Trophoblast cell (in vitro differentiated cells and primary cell): ENCODE measurements at regions not wholly inside any gene's neighbourhood (a gene's known extent, or its start where the extent isn't known, plus 50 kb on each side); places are given as distances from the start of the nearest gene placed in this dataset.

ENCODE experiments used
- DNase-seq, 2 donors: peaks; one replicate each; pipeline ENCODE4 v3.0.0-alpha.2; 2016
- H2AFZ ChIP-seq: 2 replicates; pipeline ENCODE4 v1.6.1; 2013; ENCODE audit warnings: low read length, moderate library complexity, mild to moderate bottlenecking; ENCODE audit not compliant: insufficient read depth, poor library complexity
- H2AK5ac ChIP-seq: 2 replicates; pipeline ENCODE4 v1.6.1; 2013; ENCODE audit warnings: mild to moderate bottlenecking, low read length
- H2BK120ac ChIP-seq: 2 replicates; pipeline ENCODE4 v1.6.1; 2013; ENCODE audit warnings: low read length, mild to moderate bottlenecking, moderate library complexity; ENCODE audit not compliant: insufficient read depth, poor library complexity
- H2BK12ac ChIP-seq: 2 replicates; pipeline ENCODE4 v1.6.1; 2013; ENCODE audit warnings: mild to moderate bottlenecking, low read length, moderate library complexity
- H2BK5ac ChIP-seq: 2 replicates; pipeline ENCODE4 v1.6.1; 2013; ENCODE audit warnings: low read length, low read depth, moderate library complexity, mild to moderate bottlenecking; ENCODE audit not compliant: poor library complexity
- H3K14ac ChIP-seq: 2 replicates; pipeline ENCODE4 v1.6.1; 2013; ENCODE audit warnings: mild to moderate bottlenecking, low read length
- H3K18ac ChIP-seq: 2 replicates; pipeline ENCODE4 v1.6.1; 2013; ENCODE audit warnings: mild to moderate bottlenecking, low read length
- H3K23ac ChIP-seq: 2 replicates; pipeline ENCODE4 v1.6.1; 2013; ENCODE audit warnings: low read length
- H3K27ac ChIP-seq: 2 replicates; pipeline ENCODE4 v1.5.1; 2013; ENCODE audit warnings: low read depth, mild to moderate bottlenecking, inconsistent platforms, low read length, moderate library complexity
- H3K27me3 ChIP-seq: 2 replicates; pipeline ENCODE4 v1.6.1; 2013; ENCODE audit warnings: inconsistent platforms, mild to moderate bottlenecking, low read length, moderate library complexity; ENCODE audit not compliant: insufficient read depth
- H3K36me3 ChIP-seq, 2 experiments: 1 replicate in 1 of 2; 2 replicates in 1 of 2; pipeline ENCODE4 v1.6.1; 2013; ENCODE audit warnings: low read length in 2 of 2, mild to moderate bottlenecking in 2 of 2, moderate library complexity in 1 of 2; ENCODE audit not compliant: insufficient read depth in 2 of 2, control insufficient read depth in 1 of 2
- H3K4ac ChIP-seq: 2 replicates; pipeline ENCODE4 v1.6.1; 2013; ENCODE audit warnings: low read depth, mild to moderate bottlenecking, low read length, moderate library complexity
- H3K4me1 ChIP-seq, 2 experiments: 1 replicate in 1 of 2; 2 replicates in 1 of 2; pipeline ENCODE4 v1.6.1; 2013; ENCODE audit warnings: low read length in 2 of 2, mild to moderate bottlenecking in 2 of 2, moderate library complexity in 1 of 2; ENCODE audit not compliant: insufficient read depth in 2 of 2, control insufficient read depth in 1 of 2
- H3K4me2 ChIP-seq: 2 replicates; pipeline ENCODE4 v1.6.1; 2013; ENCODE audit warnings: inconsistent platforms, mild to moderate bottlenecking, low read length, moderate library complexity
- H3K4me3 ChIP-seq: 2 replicates; pipeline ENCODE4 v1.5.1; 2013; ENCODE audit warnings: mild to moderate bottlenecking, low read depth, low read length, inconsistent platforms
- H3K79me1 ChIP-seq: one replicate; pipeline ENCODE4 v1.6.1; 2013; ENCODE audit warnings: low read length
- H3K79me2 ChIP-seq: 2 replicates; pipeline ENCODE4 v1.6.1; 2013; ENCODE audit warnings: low read length, mild to moderate bottlenecking; ENCODE audit not compliant: control insufficient read depth, insufficient read depth, poor library complexity
- H3K9ac ChIP-seq: 2 replicates; pipeline ENCODE4 v1.6.1; 2013; ENCODE audit warnings: mild to moderate bottlenecking, low read length
- H3K9me3 ChIP-seq: 2 replicates; pipeline ENCODE4 v1.6.1; 2013; ENCODE audit warnings: low read depth, mild to moderate bottlenecking, control low read depth, inconsistent platforms, low read length; ENCODE audit not compliant: insufficient read depth
- H4K12ac ChIP-seq: 2 replicates; pipeline ENCODE4 v1.6.1; 2013; ENCODE audit warnings: low read depth, mild to moderate bottlenecking, low read length, moderate library complexity
- H4K8ac ChIP-seq: 2 replicates; pipeline ENCODE4 v1.6.1; 2013; ENCODE audit warnings: low read depth, mild to moderate bottlenecking, low read length, moderate library complexity
- H4K91ac ChIP-seq: one replicate; pipeline ENCODE4 v1.6.1; 2013; ENCODE audit warnings: low read depth, mild to moderate bottlenecking, low read length, moderate library complexity
- WGBS: extraction: QIAGEN DNeasy Blood & Tissue Kit; methylation state at CpG from one replicate; pipeline ENCODE4 v1.1.7; 2013; ENCODE audit warnings: missing lambda C conversion rate; ENCODE audit not compliant: insufficient read length, insufficient coverage; ENCODE audit errors: extremely low coverage; 5-methylcytosine and 5-hydroxymethylcytosine counted together

DNA sequence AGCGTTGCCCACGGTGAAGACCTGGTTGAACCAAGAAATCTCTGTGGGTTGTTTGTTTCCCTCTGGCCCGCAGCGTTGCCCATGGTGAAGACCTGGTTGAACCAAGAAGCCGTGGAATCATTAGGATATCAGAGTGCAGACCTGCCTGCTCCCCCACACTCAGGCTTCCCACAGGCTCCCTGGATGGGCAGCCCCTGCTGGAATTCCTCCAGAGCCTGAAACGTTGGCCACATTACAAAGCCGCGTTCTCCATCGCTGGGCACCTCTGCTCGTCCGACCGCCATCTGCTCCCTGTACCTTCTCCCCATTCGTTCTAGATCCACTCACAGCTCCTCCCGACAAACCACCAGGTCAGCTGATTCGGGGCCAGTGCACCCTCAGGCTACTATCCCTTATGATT lies 266.9 kb upstream of the SHH start:
- Histone ChIP-seq H3K4ac (no peak overlapping the region), H3K79me1 (no peaks in the 10 kb centered on the region), H3K4me1 (no peaks in the 10 kb centered on the region), H3K9ac (no peak overlapping the region), H3K4me3 (no peak overlapping the region), H3K27ac (no peak overlapping the region), H3K27me3 (no peaks in the 10 kb centered on the region), H2BK5ac (no peak overlapping the region), H3K23ac (no peak overlapping the region), H2AK5ac (no peak overlapping the region), H3K14ac (no peak overlapping the region), H3K79me2 (no peaks in the 10 kb centered on the region), H3K18ac (no peak overlapping the region), H2BK12ac (no peak overlapping the region), H3K4me2 (no peak overlapping the region), H3K36me3 (no peaks in the 10 kb centered on the region), H4K8ac (no peak overlapping the region), H4K12ac (no peak overlapping the region), H4K91ac (no peak overlapping the region), H3K9me3 (peaks cover 7% of the 10 kb centered on the region), H2BK120ac (no peak overlapping the region), H2AFZ (no peak overlapping the region)
- no CpG with 5 or more reads among the region's 15 CpGs for WGBS
- no peak for DNase-seq

DNA sequence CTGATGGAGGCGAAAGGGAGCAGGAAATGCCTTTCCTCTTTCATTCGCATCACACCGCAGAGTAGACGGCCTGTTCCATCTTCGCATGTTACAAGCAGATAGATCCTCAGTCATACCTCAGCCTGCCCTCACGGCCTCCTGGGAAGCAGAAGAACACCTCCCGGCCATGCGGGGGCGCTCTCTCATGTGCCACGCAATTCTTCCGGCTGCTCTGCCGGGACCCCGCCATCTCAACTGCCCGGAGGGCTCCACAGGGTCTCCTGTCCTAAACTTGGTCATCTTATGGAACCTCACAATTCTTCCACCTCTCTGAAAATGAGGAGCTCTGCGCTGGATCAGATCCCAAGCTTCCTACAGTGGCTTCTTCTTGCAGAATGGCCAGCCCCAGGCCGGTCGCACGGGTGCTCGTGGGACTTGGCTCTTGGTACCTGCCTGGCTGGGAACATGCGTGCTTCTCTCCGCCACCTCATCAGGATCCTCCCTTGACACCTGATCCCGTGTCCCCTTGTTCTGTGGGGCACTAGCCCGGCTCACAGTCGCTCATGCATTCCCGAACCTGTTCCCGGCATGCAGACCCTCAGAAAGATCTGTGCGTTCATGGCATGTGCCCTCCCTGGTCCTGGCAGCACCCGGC lies 262.8 kb upstream of the SHH start:
- no peaks in the 10 kb centered on the region for H3K36me3 ChIP-seq
- H3K4ac ChIP-seq: no peak overlapping the region
- H2AFZ ChIP-seq: no peak overlapping the region
- no peak overlapping the region for H3K23ac ChIP-seq
- no peak overlapping the region for H4K91ac ChIP-seq
- no peak overlapping the region for H3K27ac ChIP-seq
- H2BK5ac ChIP-seq: no peak overlapping the region
- H2BK120ac ChIP-seq: no peak overlapping the region
- no peak overlapping the region for H3K14ac ChIP-seq
- H3K79me2 ChIP-seq: no peaks in the 10 kb centered on the region
- no peak for DNase-seq
- H2AK5ac ChIP-seq: no peak overlapping the region
- H3K4me1 ChIP-seq: no peaks in the 10 kb centered on the region
- no peaks in the 10 kb centered on the region for H3K79me1 ChIP-seq
- H3K4me3 ChIP-seq: no peak overlapping the region
- H3K18ac ChIP-seq: no peak overlapping the region
- H3K4me2 ChIP-seq: no peak overlapping the region
- H4K12ac ChIP-seq: no peak overlapping the region
- H4K8ac ChIP-seq: no peak overlapping the region
- no peaks in the 10 kb centered on the region for H3K27me3 ChIP-seq
- no peak overlapping the region for H3K9ac ChIP-seq
- H3K9me3 ChIP-seq: peaks cover 10% of the 10 kb centered on the region
- no peak overlapping the region for H2BK12ac ChIP-seq
- no CpG with 5 or more reads among the region's 28 CpGs for WGBS

- Histone ChIP-seq H2AK5ac (no peak overlapping the region), H2BK12ac (no peak overlapping the region), H2AFZ (no peak overlapping the region), H3K9ac (no peak overlapping the region), H3K79me1 (no peaks in the 10 kb centered on the region), H3K14ac (no peak overlapping the region), H3K9me3 (peaks cover 8% of the 10 kb centered on the region), H2BK5ac (no peak overlapping the region), H3K27ac (no peak overlapping the region), H3K4ac (no peak overlapping the region), H3K4me3 (no peak overlapping the region), H3K27me3 (no peaks in the 10 kb centered on the region), H3K4me1 (no peaks in the 10 kb centered on the region), H4K91ac (no peak overlapping the region), H4K12ac (no peak overlapping the region), H3K4me2 (no peak overlapping the region), H2BK120ac (no peak overlapping the region), H3K79me2 (no peaks in the 10 kb centered on the region), H3K36me3 (no peaks in the 10 kb centered on the region), H4K8ac (no peak overlapping the region), H3K23ac (no peak overlapping the region), H3K18ac (no peak overlapping the region)
- no peak for DNase-seq
- WGBS: no CpG with 5 or more reads among the region's 11 CpGs
Observed at GRCh38 chr7:156074084-156074483, 261.8 kb upstream of the SHH start.

DNA sequence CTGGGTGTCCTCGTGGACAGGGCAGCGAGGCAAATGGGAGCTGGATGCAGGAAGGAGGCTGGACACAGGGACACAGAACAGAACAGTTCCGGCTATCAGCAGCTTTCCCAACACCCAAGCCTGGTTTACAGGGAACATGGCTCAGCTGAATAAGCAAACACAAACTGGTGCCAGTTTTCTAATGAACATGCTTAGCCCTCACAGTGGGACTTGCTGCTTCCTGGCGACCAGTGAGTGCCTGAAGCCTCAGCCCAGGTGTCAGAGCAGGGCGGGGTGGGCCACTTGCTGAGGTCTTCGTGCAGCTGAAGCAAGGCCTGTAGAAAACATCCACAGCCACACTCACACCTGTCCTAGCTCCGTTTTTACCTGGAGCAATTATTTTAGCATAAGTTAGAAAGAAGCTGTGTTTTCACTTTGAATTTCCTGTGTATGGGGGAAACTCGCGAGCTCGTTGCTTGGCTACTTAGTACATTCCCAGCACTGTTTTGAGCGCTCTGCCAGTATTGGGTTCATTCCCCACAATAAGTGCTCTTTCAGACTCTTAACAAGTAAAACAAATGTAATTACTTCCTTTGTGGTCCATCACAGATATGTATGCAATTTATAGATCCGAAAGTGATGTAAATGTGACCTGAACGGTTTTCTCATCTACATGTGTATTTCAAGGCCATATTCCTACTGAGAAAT lies 261.2 kb upstream of the SHH start:
- Histone ChIP-seq H3K9ac (no peak overlapping the region), H2BK12ac (no peak overlapping the region), H2AK5ac (no peak overlapping the region), H3K4ac (no peak overlapping the region), H3K36me3 (no peaks in the 10 kb centered on the region), H3K18ac (no peak overlapping the region), H3K4me3 (no peak overlapping the region), H4K91ac (no peak overlapping the region), H2BK120ac (no peak overlapping the region), H3K23ac (no peak overlapping the region), H3K27ac (no peak overlapping the region), H3K79me1 (no peaks in the 10 kb centered on the region), H2AFZ (no peak overlapping the region), H3K4me2 (no peak overlapping the region), H4K12ac (no peak overlapping the region), H3K14ac (no peak overlapping the region), H2BK5ac (no peak overlapping the region), H3K4me1 (no peaks in the 10 kb centered on the region), H3K79me2 (no peaks in the 10 kb centered on the region), H3K9me3 (peaks cover 8% of the 10 kb centered on the region), H3K27me3 (no peaks in the 10 kb centered on the region), H4K8ac (no peak overlapping the region)
- no peak for DNase-seq
- no CpG with 5 or more reads among the region's 13 CpGs for WGBS
